ENCODE measurements at regions not wholly inside any gene's neighbourhood (a gene's known extent, or its start where the extent isn't known, plus 50 kb on each side); places are given as distances from the start of the nearest gene placed in this dataset.

DNA sequence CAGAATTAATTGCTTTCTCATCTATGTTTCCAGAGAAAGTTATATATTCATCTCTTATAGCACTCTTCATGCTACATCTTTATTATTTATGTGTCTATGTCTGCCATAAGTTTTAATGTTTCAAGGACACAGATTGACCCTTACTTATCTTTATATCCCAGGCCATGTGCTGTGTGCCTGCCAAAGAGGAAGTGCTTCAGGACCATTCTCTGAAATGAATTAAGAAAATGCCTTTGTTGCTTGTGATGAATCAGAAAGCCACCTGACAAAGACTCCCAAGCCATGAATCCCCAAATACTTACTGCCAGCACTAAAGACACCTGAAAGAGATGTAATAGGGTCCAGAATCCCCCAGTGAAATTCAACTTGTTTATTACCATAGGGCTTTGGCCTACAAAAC, 342.1 kb upstream of the C1orf87 start:
- no peak overlapping the region for H3K27ac ChIP-seq
- TF ChIP-seq ZFX (IDR thresholded peaks at IDR 0.05; ENCODE audit: borderline replicate concordance), result no peak
- TF ChIP-seq, protein P1, sequence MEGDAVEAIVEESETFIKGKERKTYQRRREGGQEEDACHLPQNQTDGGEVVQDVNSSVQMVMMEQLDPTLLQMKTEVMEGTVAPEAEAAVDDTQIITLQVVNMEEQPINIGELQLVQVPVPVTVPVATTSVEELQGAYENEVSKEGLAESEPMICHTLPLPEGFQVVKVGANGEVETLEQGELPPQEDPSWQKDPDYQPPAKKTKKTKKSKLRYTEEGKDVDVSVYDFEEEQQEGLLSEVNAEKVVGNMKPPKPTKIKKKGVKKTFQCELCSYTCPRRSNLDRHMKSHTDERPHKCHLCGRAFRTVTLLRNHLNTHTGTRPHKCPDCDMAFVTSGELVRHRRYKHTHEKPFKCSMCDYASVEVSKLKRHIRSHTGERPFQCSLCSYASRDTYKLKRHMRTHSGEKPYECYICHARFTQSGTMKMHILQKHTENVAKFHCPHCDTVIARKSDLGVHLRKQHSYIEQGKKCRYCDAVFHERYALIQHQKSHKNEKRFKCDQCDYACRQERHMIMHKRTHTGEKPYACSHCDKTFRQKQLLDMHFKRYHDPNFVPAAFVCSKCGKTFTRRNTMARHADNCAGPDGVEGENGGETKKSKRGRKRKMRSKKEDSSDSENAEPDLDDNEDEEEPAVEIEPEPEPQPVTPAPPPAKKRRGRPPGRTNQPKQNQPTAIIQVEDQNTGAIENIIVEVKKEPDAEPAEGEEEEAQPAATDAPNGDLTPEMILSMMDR (IDR thresholded peaks at IDR 0.05), result no peak

GRCh38 chr1:60413091-60413490, 339.5 kb upstream of the C1orf87 start:
- no peak overlapping the region for H3K27ac ChIP-seq
- TF ChIP-seq, protein P1 (IDR thresholded peaks at IDR 0.05), result no peak

DNA sequence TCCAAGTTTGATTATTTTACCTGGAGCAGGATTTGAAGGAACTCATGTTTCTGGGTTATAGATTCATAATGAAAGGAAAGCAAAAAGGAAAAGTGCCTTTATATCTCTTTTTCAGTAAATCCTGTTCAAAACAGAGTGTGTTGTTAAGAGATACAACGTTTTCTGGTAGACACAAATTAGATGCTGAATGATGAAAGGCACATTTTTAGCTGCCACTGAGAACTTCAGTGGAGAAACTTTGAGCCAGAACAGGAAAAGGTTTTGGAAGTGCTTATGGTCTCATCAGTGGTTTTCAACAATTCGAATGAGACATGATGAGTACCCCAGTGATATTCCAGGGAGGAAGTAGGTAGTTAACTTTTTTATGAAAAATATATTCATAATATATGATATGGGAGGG, 338.0 kb upstream of the C1orf87 start:
- H3K27ac ChIP-seq, result no peak overlapping the region
- no peak for TF ChIP-seq ZFX (IDR thresholded peaks at IDR 0.05; ENCODE audit: borderline replicate concordance)
- TF ChIP-seq, protein P1 (IDR thresholded peaks at IDR 0.05), result no peak

DNA sequence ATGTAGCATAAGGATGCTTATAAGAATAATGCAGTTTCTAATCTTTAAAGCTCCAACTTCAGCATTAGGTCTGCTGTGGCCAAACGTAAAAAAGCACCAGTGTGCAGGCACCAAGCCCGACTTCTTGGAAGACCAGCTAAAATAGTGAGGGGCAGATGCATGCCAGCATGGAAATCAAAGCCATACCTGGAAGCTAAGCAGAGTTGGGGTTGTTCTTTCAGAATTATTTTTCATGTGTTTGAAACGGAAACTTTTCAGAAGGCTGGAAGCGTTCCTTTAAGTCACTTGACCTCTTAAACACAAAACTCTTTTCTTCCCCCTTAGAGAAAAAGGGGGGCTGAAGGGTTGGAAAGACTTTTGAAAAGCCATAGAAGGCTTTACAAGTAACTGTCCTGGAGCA, 329.2 kb upstream of the C1orf87 start:
- H3K27ac ChIP-seq, result no peak overlapping the region
- TF ChIP-seq ZFX (IDR thresholded peaks at IDR 0.05; ENCODE audit: borderline replicate concordance), result no peak
- TF ChIP-seq, protein P1 (IDR thresholded peaks at IDR 0.05), result no peak

DNA sequence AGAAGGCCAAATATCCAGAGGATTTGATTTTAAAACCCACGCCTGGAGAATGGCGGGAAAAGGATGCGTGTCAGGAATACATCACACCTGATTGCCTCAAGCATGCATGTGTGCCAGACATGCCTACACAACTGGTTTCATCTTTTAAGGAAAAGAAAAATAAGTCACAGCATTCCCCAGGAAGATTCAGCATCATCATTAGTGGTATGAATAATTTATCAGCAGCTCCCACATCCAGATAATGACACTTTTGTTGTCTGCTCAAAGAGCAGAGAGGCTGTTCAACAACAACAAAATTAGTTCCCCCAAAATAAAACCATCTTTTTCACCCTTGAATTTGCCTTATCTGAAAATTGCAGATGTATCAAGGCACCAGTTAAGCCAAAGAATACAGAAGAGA, 328.6 kb upstream of the C1orf87 start:
- H3K27ac ChIP-seq, result no peak overlapping the region
- TF ChIP-seq, protein P1 (IDR thresholded peaks at IDR 0.05), result no peak
- TF ChIP-seq ZFX (IDR thresholded peaks at IDR 0.05; ENCODE audit: borderline replicate concordance), result no peak

GRCh38 chr1:60394436-60394835, 320.9 kb upstream of the C1orf87 start:
- no peak overlapping the region for H3K27ac ChIP-seq
- TF ChIP-seq, protein P1 (IDR thresholded peaks at IDR 0.05), result no peak
- TF ChIP-seq ZFX (IDR thresholded peaks at IDR 0.05; ENCODE audit: borderline replicate concordance), result no peak

- TF ChIP-seq ZFX (IDR thresholded peaks at IDR 0.05; ENCODE audit: borderline replicate concordance), result no peak
- TF ChIP-seq, protein P1 (IDR thresholded peaks at IDR 0.05), result no peak
- no peak overlapping the region for H3K27ac ChIP-seq
Observed at GRCh38 chr1:60390593-60391282, 317.2 kb upstream of the C1orf87 start.
